ENCODE measurements at regions not wholly inside any gene's neighbourhood (a gene's known extent, or its start where the extent isn't known, plus 50 kb on each side); places are given as distances from the start of the nearest gene placed in this dataset.
"Not testable (repeated sequence)": the region's sequence is repeated elsewhere in the genome, so short reads cannot be mapped to it uniquely, and the experiment has no call there.

- no peaks in the 10 kb centered on the region for H3K9me3 ChIP-seq (replicated peaks)
- TF ChIP-seq CTCF (IDR thresholded peaks at IDR 0.05; ENCODE audit: borderline replicate concordance), result no peak
- H3K4me1 ChIP-seq, result no peaks in the 10 kb centered on the region
- intact Hi-C loops (cut with micrococcal nuclease), result no loop called here
- H3K27ac ChIP-seq (replicated peaks), result no peak overlapping the region
- no peak overlapping the region for H3K4me3 ChIP-seq
- H3K27me3 ChIP-seq (ENCODE audit: low read depth), result no peaks in the 10 kb centered on the region
- H3K36me3 ChIP-seq, result no peaks in the 10 kb centered on the region
- DNase-seq, result no peak
Observed at GRCh38 chr6:126888727-126889725, 229.4 kb upstream of the RSPO3 start.

GRCh38 chr6:126890055-126890454, 228.4 kb upstream of the RSPO3 start:
- intact Hi-C loops (cut with micrococcal nuclease), result no loop called here
- Histone ChIP-seq H3K9me3 (replicated peaks) (no peaks in the 10 kb centered on the region), H3K27ac (replicated peaks) (no peak overlapping the region), H3K4me3 (no peak overlapping the region), H3K4me1 (no peaks in the 10 kb centered on the region), H3K36me3 (no peaks in the 10 kb centered on the region), H3K27me3 (ENCODE audit: low read depth) (no peaks in the 10 kb centered on the region)
- DNase-seq, result no peak
- no peak for TF ChIP-seq CTCF (IDR thresholded peaks at IDR 0.05; ENCODE audit: borderline replicate concordance)

GRCh38 chr6:126891158-126891557, 227.3 kb upstream of the RSPO3 start:
- DNase-seq, result no peak
- Histone ChIP-seq H3K36me3 (no peaks in the 10 kb centered on the region), H3K9me3 (replicated peaks) (no peaks in the 10 kb centered on the region), H3K4me3 (no peak overlapping the region), H3K4me1 (no peaks in the 10 kb centered on the region), H3K27me3 (ENCODE audit: low read depth) (no peaks in the 10 kb centered on the region), H3K27ac (replicated peaks) (no peak overlapping the region)
- intact Hi-C loops (cut with micrococcal nuclease), result no loop called here
- no peak for TF ChIP-seq CTCF (IDR thresholded peaks at IDR 0.05; ENCODE audit: borderline replicate concordance)

- H3K27me3 ChIP-seq (ENCODE audit: low read depth); H3K36me3 ChIP-seq; DNase-seq; H3K4me1 ChIP-seq; H3K9me3 ChIP-seq (replicated peaks); intact Hi-C loops (cut with micrococcal nuclease); H3K27ac ChIP-seq (replicated peaks); H3K4me3 ChIP-seq: not testable (repeated sequence)
Observed at GRCh38 chr6:126892869-126893268, 225.6 kb upstream of the RSPO3 start.

- DNase-seq, result no peak
- intact Hi-C loops (cut with micrococcal nuclease), result no loop called here
- Histone ChIP-seq H3K27ac (replicated peaks) (no peak overlapping the region), H3K4me3 (no peak overlapping the region), H3K27me3 (ENCODE audit: low read depth) (no peaks in the 10 kb centered on the region), H3K4me1 (no peaks in the 10 kb centered on the region), H3K9me3 (replicated peaks) (no peaks in the 10 kb centered on the region), H3K36me3 (no peaks in the 10 kb centered on the region)
- TF ChIP-seq CTCF (IDR thresholded peaks at IDR 0.05; ENCODE audit: borderline replicate concordance), result no peak
Observed at GRCh38 chr6:126897758-126898157, 220.7 kb upstream of the RSPO3 start.

- H3K27ac ChIP-seq (replicated peaks), result no peak overlapping the region
- no peaks in the 10 kb centered on the region for H3K36me3 ChIP-seq
- H3K27me3 ChIP-seq (ENCODE audit: low read depth), result no peaks in the 10 kb centered on the region
- no peaks in the 10 kb centered on the region for H3K4me1 ChIP-seq
- no peak for TF ChIP-seq CTCF (IDR thresholded peaks at IDR 0.05; ENCODE audit: borderline replicate concordance)
- H3K4me3 ChIP-seq, result no peak overlapping the region
- no peaks in the 10 kb centered on the region for H3K9me3 ChIP-seq (replicated peaks)
- intact Hi-C loops (cut with micrococcal nuclease), result no loop called here
- no peak for DNase-seq
Observed at GRCh38 chr6:126904176-126904575, 214.3 kb upstream of the RSPO3 start.

All from left ventricle myocardium inferior (tissue), 1 donor.